Fibroblast of skin of left biceps (primary cell): ENCODE measurements at regions not wholly inside any gene's neighbourhood (a gene's known extent, or its start where the extent isn't known, plus 50 kb on each side); places are given as distances from the start of the nearest gene placed in this dataset.
A peak's percentile ranks its signal among the peaks of the same experiment; 100 is the strongest.

Experiments
- DNase-seq, 2 experiments: peaks; one replicate each; pipeline ENCODE4 v3.0.0-alpha.2; 2013; ENCODE audit warnings: low read depth in 2 of 2

GRCh38 chr2:33903701-33904100 is 304.6 kb upstream of the FAM98A start:
- no peak for DNase-seq

- no peak for DNase-seq
These were observed 304.1 kb upstream of the FAM98A start for GRCh38 chr2:33903215-33903614.

GRCh38 chr2:33900610-33901009 is 301.5 kb upstream of the FAM98A start:
- DNase-seq = no peak

GRCh38 chr2:33897741-33898140 is 298.6 kb upstream of the FAM98A start:
- DNase-seq = no peak

- DNase-seq = no peak
These were observed 294.7 kb upstream of the FAM98A start for GRCh38 chr2:33893824-33894223.

GRCh38 chr2:33891616-33892015 is 292.5 kb upstream of the FAM98A start:
- no peak for DNase-seq

- DNase-seq = no peak
These were observed 291.6 kb upstream of the FAM98A start for GRCh38 chr2:33890686-33891085.

- no peak for DNase-seq
These were observed 278.4 kb upstream of the FAM98A start for GRCh38 chr2:33877348-33878016.

GRCh38 chr2:33873076-33873605 is 274.0 kb upstream of the FAM98A start:
- DNase-seq = no peak

GRCh38 chr2:33859811-33860461 is 260.8 kb upstream of the FAM98A start:
- DNase-seq = no peak

GRCh38 chr2:33859176-33859575 is 260.1 kb upstream of the FAM98A start:
- DNase-seq = no peak

GRCh38 chr2:33848486-33848885 is 249.4 kb upstream of the FAM98A start:
- DNase-seq = peak; percentile 10 to 22

GRCh38 chr2:33839791-33840190 is 240.7 kb upstream of the FAM98A start:
- DNase-seq = no peak

- DNase-seq = no peak
These were observed 237.5 kb upstream of the FAM98A start for GRCh38 chr2:33836628-33837027.

GRCh38 chr2:33835911-33836310 is 236.8 kb upstream of the FAM98A start:
- no peak for DNase-seq

GRCh38 chr2:33822964-33823363 is 223.9 kb upstream of the FAM98A start:
- no peak for DNase-seq

GRCh38 chr2:33812707-33813106 is 213.6 kb upstream of the FAM98A start:
- DNase-seq = no peak

- no peak for DNase-seq
These were observed 211.1 kb upstream of the FAM98A start for GRCh38 chr2:33810046-33810835.

GRCh38 chr2:33806041-33806440 is 206.9 kb upstream of the FAM98A start:
- no peak for DNase-seq

- DNase-seq = no peak
These were observed 205.1 kb upstream of the FAM98A start for GRCh38 chr2:33804155-33804554.

GRCh38 chr2:33796511-33796910 is 197.4 kb upstream of the FAM98A start:
- DNase-seq = no peak

- peak in 1 of 2 experiments; percentile 5 for DNase-seq
These were observed 192.5 kb upstream of the FAM98A start for GRCh38 chr2:33791625-33792024.

- DNase-seq = no peak
These were observed 188.9 kb upstream of the FAM98A start for GRCh38 chr2:33788044-33788443.
